Limb (tissue), 2 donors: ENCODE measurements at regions not wholly inside any gene's neighbourhood (a gene's known extent, or its start where the extent isn't known, plus 50 kb on each side); places are given as distances from the start of the nearest gene placed in this dataset.
"Not testable (repeated sequence)": the region's sequence is repeated elsewhere in the genome, so short reads cannot be mapped to it uniquely, and the experiment has no call there.

ENCODE experiments used
- DNase-seq, 2 donors: peaks; one replicate each; pipeline ENCODE4 v3.0.0-alpha.2; 2016; ENCODE audit errors: extremely low spot score in 2 of 2

DNA sequence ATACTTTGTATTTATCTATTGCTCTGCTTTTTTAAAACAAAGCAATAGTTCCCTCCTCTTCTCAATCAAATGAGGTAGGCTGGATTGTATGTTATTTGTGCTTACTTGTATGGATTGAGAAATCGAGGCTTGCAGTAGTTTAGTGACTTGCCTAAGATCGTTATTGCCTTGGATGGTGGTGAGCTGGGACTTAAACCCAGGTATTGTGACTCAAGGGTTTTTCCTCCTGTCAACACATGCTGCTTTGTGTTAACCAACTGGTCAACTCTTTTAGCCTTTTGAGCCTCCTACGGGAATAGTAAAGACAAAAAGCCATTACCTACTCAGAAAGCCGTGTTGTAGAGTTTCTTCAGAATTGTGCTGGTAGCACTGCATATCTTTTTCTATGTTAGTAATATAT, 95.2 kb upstream of the THUMPD2 start:
- no peak for DNase-seq

DNA sequence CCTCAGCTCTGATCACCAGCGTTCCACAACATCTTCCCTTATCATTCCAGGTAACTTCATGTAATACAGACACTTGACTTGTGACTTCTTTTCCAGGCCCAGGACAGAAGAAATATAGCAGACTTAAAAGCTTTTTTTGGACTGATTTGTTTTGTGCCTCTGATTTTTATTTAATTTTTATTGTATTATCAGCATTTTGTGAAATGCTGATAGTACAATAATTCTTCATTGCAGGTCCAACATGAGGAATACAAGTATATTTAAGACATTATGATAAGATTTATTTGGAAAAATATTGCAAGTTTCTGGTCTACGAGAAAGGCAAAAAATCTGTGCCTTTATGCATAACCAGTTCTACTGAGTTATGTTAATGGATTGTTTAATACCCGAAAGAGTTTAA, 94.5 kb upstream of the THUMPD2 start:
- no peak for DNase-seq

DNA sequence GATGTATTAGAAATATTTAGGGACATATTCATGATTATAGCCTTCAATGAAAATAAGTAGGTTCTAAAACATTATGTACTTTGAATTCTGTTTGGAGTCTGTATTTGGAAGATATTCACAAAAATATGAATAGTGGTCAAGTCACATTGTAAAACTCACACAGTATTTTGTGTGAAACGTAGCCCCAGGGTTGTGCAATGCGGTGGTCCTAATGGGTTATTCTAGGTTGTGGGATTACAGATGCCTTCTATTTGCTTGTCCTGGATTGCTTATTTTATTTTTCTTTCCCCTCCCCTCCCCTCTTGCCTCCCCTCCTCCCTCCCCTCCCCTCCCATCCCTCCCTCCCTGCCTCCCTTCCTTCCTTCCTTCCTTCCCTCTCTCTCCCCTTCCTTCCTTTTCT, 93.7 kb upstream of the THUMPD2 start:
- no peak for DNase-seq

DNA sequence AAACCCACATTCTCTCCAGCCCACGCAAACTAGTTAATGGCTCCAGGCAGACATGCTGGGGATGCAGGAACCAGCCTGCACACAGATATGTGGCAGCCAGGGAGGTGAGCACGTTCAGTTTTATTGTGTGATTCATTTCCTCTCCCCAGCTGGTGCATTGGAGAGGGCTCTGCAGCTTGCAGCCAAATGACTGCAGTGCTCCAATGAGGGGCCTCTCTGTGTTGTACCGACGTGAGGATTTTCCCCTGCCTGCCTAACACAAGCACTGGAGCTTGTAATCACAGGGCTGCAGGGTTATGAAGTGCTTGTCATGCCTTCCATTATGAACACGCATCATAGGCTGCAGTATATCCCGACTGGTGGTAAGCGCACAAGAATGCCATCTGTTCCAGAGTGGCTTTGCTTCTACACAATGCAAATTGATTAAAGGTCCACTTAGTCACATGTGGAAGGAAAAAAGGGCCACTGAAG, 92.3 kb upstream of the THUMPD2 start:
- peak; percentile 59 to 61 for DNase-seq

DNA sequence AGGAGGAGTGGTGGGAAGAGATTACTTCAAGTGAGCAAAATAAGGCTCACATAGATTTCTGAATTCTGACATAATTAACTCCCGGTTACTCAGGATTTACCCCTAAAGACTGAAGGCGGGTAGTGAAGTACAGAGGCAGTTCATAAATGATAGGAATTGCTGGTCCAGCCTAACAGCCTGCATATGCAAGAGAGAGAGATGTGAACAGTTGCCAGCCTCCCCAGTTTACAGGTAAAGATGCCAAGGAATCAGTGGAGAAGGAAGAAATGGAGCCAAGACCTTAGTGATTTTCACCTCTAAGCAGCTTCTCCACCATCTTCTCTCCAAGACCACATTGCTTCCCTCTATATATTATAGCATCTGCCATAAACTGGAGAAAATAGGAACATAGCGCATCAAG, 91.8 kb upstream of the THUMPD2 start:
- no peak for DNase-seq

DNA sequence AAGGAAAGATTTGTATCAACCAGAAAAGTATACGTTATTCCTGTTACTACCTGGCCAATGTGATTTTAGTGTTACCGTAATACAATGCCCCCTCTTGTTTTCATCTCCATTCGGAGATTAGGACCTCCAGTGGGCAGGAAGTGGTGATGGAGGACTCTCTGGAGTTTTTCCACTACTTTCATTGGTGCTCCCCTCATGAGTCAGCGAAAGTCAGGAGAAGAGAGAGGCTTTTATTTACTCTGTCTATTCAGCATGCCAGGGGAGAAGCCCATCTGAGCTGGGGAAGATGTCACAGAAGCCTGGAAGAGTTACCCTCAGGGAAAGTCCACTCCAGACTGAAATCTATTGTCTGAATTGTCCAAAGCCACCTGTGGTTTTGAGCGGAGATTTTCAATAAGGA, 88.2 kb upstream of the THUMPD2 start:
- no peak for DNase-seq

DNA sequence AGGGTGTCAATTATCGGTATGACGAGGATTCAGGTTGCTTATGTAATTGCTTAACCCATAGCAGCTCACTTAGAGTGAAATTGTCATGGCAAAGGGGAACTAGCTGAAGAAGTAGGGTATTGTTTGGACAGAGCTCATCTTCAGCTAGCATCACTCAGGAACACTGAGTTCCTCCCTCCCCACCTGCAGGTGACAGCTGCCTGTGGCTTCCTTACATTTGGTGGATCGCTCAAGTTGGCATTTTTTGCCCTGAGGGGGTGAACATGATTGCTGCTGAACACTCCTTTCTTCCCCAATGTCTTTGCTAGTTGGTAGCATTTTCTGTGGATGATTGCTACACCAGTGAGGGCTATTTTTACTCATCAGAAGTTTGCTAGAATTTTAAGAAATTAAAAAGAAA, 86.7 kb upstream of the THUMPD2 start:
- DNase-seq = no peak

DNA sequence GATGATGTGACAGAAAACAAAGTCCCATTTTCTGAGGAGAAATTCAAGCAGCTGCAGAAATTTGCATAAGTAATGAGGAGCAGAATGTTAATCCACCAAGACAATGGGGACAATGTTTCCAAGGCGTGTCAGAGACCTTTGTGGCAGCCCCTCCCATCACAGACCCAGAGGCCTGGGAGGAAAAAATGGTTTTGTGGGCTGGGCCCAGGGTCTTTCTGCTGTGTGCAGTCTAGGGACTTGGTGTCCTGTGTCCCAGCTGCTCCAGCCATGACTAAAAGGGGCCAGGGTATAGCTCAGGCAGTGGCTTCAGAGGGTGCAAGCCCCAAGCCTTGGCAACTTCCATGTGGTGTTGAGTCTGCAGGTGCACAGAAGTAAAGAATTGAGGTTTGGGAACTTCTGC, 84.6 kb upstream of the THUMPD2 start:
- DNase-seq = not testable (repeated sequence)

DNA sequence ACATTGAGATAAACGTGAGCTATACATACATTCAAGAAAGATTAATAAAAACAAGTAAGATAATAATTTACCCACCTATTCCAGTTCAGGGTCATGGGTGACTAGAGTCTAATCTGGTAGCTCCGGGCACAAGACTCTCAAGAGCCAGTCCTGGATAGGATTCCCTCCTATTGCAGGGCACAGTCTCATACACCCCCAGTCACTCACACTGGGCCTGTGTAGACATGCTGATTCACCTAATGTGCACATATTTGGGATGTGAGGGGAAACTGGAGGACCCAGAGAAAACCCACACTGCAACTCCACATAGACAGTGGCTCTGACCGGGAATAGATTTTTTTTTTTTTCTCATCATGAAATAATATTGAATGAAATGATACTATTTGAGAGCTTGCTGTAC, 81.5 kb upstream of the THUMPD2 start:
- DNase-seq = no peak

DNA sequence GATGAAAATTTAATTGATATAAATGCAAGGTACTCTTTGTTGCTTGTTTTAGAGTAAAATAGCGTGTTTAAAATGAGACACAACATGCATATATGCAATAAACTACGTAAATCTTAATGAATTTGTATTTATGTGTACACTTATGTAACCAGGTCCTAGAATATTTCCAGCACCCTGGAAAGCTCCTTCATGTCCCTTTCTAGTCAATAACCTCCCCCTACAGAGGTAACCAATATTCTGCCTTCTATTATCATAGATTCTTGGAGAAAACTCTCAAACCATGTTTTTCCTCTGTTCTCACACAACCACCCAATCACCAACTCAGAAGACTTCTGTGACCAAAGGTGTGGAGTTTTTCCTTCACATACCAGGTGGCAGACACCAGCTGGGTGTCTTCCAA, 79.6 kb upstream of the THUMPD2 start:
- no peak for DNase-seq

DNA sequence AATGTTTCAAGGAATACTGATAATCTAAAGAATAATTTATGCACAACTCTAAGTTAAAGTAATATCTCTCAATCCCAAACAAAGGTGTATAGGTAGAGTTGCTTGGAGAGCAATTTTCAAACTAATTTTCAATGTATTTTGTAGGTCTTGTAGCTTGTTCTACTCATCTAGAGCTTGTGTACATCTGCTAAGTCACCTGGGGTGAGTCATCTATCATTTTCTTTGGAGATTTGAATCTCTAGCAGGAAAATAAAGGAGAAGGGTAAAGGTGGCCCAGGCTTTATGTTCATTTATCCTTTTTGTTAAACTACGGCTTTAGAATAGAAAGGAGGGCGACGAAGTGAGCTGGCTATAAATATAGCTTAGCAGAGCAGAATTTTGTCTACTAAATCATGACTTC, 76.8 kb upstream of the THUMPD2 start:
- no peak for DNase-seq

DNA sequence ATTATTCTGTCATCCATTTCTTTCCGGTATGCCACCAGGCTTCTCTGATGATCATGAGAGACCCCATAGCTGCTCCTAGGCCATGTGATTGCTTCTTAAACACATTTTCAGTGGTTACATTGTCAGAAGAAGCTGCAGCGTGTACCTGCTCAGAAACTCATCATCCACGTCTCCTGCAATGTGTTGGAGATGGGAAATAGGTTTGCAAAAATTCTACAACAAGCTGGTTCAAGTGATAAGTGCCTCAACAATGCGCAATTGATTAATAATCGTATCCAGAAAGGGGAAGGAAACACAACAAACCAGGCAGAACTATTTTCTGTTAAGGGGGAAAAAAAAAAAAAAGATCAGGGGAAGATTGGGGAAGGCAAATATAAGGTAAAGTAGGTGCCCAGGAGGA, 75.7 kb upstream of the THUMPD2 start:
- DNase-seq = no peak

DNA sequence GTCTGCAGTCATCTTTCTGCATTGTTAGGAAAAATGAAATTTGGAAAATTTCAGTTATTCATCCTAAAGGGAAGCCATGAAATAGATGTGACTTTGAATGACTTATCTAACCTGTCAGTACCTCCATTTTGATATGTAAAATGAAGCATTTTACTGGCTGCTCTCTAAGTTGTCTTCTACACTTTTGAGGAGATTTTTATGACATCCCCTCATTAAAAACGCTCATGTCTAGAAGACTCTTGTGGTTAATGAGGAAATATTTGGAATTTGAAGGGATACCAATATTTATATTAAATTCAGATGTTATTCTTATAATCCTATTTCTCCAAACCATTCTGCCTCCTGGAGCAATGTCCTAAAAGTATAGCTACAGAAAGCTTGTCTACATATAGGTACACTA, 73.8 kb upstream of the THUMPD2 start:
- DNase-seq = no peak

DNA sequence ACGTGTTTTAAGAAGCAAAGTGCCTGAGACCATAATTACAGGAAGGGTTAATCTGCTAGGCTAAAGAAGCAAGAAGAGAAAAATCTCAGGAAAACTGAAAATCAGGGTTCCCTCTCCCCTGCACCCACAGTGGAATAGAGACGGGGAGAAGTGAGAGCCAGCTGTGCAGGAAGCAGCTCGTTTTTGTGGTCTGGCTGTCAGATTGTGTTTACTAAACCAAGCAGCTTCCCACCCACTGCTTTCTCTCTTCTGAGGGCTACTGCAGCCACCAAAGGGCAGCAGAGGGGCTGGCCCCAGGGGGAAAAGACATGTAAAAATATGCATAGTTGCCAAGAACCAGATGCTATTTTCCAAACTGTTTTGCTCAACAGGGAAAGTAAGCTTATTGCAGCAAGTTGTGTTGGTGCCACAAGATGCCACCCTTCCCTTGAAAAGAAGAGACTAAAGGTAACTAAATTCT, 72.6 kb upstream of the THUMPD2 start:
- DNase-seq = peak in 1 of 2 donors; percentile 12

DNA sequence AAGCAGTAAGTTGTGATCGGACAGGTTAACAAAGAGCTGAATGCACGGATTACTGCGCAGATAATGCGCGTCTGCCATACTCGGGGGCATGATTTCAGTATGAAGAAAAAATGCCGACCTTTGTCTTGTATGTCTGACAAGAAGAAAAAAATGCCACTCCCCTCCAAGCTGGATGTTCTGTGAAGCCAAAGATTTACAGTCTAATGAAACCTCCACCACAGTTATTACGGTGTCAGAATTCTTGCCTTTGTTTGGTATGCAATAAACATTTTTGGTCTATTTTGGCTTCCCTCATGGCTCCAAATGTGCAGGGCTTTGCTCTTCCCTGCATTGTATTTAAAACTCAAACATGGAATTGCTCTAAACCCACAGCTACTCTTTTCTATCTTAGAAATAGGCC, 72.2 kb upstream of the THUMPD2 start:
- no peak for DNase-seq

DNA sequence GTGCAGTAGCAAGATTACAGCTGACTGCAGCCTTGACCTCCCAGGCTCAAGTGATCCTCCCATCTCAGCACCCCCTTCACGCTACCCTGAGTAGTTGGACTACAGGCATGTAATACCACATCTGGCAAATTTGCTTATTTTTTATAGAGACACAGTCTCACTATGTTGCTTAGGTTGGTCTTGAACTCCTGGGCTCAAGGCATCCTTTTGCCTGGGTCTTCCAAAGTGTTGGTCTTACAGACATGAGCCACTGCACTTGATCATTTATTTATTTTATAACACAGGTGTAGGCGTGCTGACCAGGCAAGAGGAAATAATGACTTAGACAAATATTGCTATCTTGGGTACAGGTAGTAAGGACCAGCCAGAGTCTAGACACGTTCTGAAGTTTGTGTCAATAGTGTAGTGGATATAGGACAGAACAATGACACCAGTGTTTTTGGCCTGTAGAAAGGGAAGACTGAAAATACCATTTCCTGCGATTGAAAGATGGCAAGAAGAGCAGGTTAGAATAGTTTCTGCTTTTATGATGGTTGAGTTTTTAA, 71.0 kb upstream of the THUMPD2 start:
- no peak for DNase-seq

DNA sequence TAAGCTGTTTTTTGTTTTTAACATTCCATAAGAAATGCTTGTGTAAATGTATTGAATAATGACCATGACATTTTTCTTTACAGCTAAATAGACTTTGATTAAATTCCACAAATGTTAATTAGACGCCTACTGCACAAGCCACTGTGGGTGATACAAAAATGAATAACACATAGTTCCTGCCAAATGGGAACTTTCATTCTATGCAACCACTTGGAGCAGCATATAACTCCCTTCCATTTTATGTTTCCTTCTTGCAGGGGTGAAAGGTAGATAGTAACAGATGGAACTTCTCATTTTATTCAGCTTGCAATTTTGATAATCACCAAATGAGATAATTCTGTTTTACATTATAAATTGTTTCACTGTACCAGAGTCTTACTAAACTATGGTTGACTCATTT, 70.0 kb upstream of the THUMPD2 start:
- DNase-seq = no peak

DNA sequence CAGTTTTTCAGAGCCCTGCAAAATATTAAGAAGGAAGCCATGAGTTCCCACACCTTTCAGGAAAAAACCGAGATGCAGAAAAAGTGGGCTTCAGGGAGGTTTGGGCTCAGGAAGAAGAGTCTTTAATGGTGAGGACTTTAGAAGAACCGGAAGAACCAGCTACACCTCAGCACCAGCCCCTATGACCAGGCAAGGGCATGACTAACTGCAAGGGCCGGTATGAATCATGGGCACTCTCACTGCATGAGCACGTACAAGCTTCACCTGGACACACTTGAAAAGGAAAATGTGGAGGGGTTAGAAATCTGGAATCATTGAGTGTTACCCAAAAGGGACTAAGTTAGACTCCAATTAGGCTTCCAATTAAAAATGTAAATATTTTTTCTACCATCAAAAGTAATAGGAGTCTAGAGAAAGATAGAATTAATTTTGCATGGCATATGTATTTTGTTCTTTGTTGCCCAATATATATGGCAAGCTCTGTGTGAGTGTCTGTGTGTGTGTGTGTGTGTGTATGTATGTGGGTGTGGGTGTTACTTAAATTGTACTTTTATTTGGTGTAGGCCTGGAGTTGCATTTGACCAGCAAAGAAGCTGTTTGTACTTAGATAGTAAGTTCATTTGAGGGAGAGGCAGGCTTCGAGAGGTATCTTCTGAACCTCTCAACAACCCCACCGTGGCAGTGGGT, 66.5 kb upstream of the THUMPD2 start:
- no peak for DNase-seq

DNA sequence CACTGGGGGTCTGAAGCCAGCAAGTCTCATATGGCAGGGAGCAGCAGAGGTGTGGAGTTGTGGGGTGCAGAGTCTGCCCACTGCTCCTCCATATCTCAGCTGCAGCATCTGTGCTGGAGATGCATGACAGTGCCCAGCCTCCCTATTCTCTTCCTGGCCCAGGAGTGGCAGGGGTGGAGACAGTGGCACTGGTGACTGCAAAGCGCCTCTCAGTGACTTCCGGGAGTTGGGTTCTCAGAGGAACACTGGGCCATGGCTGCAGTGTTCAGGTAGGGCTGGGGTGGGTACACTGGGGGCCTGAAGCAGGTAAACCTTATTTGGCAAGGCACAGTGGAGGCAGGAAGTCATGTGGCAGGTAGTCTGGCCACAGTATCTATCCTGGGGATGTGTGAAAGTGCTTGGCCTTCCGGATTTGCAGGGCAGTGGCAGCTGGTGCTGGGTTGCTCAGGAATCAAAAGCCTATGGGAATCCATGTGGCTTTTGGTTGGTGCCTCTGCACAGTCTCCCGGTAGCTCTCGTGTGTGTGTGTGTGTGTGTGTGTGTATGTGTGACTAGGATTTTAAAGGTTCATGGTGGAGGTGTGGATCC, 60.3 kb upstream of the THUMPD2 start:
- no peak for DNase-seq

DNA sequence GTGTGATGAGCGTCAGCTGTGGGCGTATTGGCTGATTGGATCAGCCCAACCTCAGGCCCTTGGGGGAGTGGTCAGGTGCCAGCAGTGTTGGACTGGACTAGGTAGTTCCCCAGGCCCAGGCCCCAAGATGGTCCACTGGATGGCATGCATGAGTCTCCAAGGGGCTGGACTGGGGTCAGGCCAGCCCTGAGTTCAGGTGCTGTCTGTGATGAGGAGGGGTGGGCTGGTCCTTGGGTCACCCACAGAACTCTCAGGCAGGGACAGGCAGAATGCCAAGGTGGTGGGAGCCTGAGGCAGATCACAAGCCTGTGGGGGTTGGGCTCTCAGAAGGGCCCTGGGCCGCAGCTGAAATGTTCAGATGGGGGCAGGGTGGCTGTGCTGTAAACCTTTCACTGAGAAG, 59.5 kb upstream of the THUMPD2 start:
- DNase-seq = no peak

DNA sequence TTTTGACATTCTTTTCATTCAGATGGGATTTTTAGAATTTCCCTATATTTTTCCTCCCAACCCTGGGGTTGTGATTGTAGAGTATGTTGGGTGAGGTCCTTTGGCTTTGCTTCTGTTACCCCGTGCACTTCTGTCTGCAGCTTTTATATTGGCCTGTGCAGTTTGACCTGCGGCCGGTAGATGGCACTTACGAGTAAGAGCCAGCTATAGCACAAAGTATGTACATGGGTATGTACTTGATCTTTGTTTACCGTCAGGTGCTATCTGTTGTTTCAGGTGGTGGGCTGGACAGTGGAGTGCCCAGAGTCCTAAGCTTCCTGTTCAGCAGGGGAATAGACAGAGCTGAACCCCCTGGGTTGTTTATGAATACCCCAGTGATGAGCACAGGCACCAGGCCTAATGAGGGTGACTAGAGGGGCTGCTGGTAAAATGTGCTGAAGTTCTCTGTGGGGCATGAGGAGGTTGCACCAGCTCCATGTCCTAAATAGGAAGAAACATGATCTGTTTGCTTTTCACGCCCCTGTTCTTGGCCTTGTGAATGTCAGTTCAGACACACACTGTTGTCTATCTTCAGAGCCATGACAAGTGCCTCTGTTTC, 58.9 kb upstream of the THUMPD2 start:
- no peak for DNase-seq

DNA sequence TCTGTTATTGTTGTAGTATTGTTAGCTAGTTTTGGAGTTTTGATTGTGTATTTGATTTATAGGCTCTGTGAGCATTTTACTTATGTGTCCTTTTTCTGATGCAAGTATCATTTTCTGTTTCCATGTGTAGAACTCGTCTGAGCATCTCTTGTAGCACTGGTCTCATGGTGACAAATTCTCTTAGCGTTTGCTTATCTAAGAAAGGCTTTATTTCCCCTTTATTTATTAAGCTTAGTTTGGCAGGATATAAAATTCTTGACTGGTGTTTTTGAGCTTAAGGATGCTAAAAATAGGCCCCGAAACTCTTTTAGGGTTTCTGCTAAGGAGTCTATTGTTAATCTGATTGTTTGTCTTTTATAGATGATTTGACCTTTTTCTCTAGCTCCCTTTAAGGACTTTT, 57.6 kb upstream of the THUMPD2 start:
- no peak for DNase-seq

DNA sequence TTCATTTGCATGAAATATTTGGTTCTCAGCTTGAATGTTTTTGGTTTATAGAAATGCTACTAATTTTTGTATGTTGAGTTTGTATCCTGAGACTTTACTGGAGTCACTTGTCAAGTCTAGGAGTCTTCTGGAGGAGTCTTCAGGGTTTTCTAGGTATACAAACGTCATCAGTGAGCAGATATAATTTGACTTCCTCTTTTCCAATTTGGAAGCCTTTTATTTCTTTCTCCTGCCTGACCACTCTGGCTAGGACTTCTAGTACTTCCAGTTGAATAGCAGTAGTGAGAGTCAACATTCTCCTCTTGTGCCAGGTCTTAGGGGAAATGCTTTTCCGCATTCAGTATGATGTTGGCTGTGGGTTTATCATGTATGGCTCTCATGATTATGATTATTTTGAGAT, 55.4 kb upstream of the THUMPD2 start:
- DNase-seq = no peak
